ENCODE measurements at regions not wholly inside any gene's neighbourhood (a gene's known extent, or its start where the extent isn't known, plus 50 kb on each side); places are given as distances from the start of the nearest gene placed in this dataset.

DNA sequence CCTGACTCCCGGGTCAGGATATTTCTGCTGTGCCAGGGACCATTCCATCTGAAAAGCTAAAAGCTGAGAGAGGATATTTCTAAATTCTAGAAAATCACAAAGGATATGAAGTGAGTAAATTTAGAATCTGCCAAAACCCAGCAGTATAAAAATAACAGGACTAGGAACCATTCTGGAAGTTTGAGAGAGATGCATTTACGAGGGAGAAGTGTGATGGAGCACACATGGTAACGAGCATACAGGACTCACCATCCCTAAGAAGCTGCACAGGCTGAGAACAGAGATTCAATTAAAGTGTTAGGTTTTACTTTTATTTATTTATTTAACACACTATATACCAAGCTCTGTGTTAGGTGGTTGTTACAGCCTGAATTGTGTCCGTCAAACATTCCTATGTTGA lies 116.3 kb downstream of the GLUL start:
- no peak overlapping the region for H3K27ac Mint-ChIP-seq
- no peak overlapping the region for H3K4me3 ChIP-seq (ENCODE audit: low read length)
- no peak for DNase-seq
- ChIA-PET CTCF (no interaction called here), POLR2A (no interaction called here)
- H3K9me3 ChIP-seq (ENCODE audit: control insufficient read depth in 1 of 2, insufficient read depth in 1 of 2, low read length in 2 of 2), result no peaks in the 10 kb centered on the region
- H3K4me1 ChIP-seq (ENCODE audit: insufficient read depth, low read length), result peaks cover 3% of the 10 kb centered on the region
- H3K36me3 ChIP-seq (ENCODE audit: insufficient read depth, low read length), result no peaks in the 10 kb centered on the region
- no peaks in the 10 kb centered on the region for H3K36me3 Mint-ChIP-seq (ENCODE audit: low read depth)
- peaks cover 4% of the 10 kb centered on the region for H3K4me1 Mint-ChIP-seq (ENCODE audit: low read depth)
- no peaks in the 10 kb centered on the region for H3K27me3 Mint-ChIP-seq
- TF ChIP-seq, protein P1, sequence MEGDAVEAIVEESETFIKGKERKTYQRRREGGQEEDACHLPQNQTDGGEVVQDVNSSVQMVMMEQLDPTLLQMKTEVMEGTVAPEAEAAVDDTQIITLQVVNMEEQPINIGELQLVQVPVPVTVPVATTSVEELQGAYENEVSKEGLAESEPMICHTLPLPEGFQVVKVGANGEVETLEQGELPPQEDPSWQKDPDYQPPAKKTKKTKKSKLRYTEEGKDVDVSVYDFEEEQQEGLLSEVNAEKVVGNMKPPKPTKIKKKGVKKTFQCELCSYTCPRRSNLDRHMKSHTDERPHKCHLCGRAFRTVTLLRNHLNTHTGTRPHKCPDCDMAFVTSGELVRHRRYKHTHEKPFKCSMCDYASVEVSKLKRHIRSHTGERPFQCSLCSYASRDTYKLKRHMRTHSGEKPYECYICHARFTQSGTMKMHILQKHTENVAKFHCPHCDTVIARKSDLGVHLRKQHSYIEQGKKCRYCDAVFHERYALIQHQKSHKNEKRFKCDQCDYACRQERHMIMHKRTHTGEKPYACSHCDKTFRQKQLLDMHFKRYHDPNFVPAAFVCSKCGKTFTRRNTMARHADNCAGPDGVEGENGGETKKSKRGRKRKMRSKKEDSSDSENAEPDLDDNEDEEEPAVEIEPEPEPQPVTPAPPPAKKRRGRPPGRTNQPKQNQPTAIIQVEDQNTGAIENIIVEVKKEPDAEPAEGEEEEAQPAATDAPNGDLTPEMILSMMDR (IDR thresholded peaks at IDR 0.05), result no peak
- no peak for ATAC-seq (ENCODE audit: poor library complexity)
- intact Hi-C loops (cut with DNase I, micrococcal nuclease), result no loop called here
- no peak overlapping the region for H3K4me3 Mint-ChIP-seq
- no peaks in the 10 kb centered on the region for H3K9me3 Mint-ChIP-seq
- no peaks in the 10 kb centered on the region for H3K27me3 ChIP-seq (ENCODE audit: control insufficient read depth in 1 of 2, insufficient read depth in 2 of 2, low read length in 2 of 2)
- no peak overlapping the region for H3K27ac ChIP-seq (ENCODE audit: low read depth in 1 of 2, low read length in 2 of 2)

DNA sequence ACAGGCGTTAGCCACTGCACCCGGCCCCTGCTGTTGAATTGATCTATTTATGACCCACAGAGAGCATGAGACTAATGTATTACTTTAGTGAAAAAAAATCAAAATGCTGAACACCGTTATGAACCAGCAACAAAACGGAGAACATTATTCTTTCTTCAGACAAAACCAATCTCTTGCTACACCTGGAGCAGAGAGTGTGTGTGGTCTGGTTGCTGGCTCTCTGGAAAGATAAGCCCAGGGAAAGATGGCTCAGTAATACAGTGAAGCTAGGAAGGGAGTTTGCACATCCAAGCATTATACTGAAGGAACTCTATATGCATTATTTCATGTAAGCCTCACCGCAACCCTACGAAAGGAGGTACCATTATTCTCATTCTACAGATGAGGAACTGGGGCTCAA lies 117.0 kb downstream of the GLUL start:
- TF ChIP-seq, protein P1 (IDR thresholded peaks at IDR 0.05), result no peak
- POLR2A ChIA-PET, result no interaction called here
- Histone ChIP-seq H3K36me3 (ENCODE audit: insufficient read depth, low read length) (no peaks in the 10 kb centered on the region), H3K4me1 (ENCODE audit: insufficient read depth, low read length) (peaks cover 3% of the 10 kb centered on the region), H3K9me3 (ENCODE audit: control insufficient read depth in 1 of 2, insufficient read depth in 1 of 2, low read length in 2 of 2) (no peaks in the 10 kb centered on the region), H3K27ac (ENCODE audit: low read depth in 1 of 2, low read length in 2 of 2) (no peak overlapping the region), H3K4me3 (ENCODE audit: low read length) (no peak overlapping the region), H3K27me3 (ENCODE audit: control insufficient read depth in 1 of 2, insufficient read depth in 2 of 2, low read length in 2 of 2) (no peaks in the 10 kb centered on the region)
- no peak overlapping the region for H3K4me3 Mint-ChIP-seq
- CTCF ChIA-PET, result no interaction called here
- peaks cover 4% of the 10 kb centered on the region for H3K4me1 Mint-ChIP-seq (ENCODE audit: low read depth)
- H3K9me3 Mint-ChIP-seq, result no peaks in the 10 kb centered on the region
- ATAC-seq (ENCODE audit: poor library complexity), result no peak
- no peak for DNase-seq
- H3K36me3 Mint-ChIP-seq (ENCODE audit: low read depth), result no peaks in the 10 kb centered on the region
- no peaks in the 10 kb centered on the region for H3K27me3 Mint-ChIP-seq
- no peak overlapping the region for H3K27ac Mint-ChIP-seq
- intact Hi-C loops (cut with DNase I, micrococcal nuclease), result no loop called here

DNA sequence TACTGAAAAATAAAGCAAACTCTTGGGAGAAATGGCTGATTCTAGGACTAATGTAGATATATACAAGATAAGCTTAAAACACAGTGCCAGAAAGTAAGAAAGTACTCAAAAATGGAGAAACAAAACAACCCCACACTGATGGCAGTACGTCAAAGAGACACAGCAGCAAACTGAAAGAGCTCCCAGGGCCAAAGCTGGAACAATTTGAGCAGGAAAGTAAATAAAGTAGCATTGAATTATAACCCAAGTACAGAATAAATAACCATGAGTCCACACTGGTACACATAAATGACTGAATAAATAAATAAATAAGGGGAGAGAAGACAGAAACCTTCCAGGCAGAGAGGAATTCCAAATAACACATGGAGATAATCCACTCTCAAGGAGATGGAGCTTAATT lies 120.9 kb downstream of the GLUL start:
- TF ChIP-seq, protein P1 (IDR thresholded peaks at IDR 0.05), result no peak
- no peak for ATAC-seq (ENCODE audit: poor library complexity)

More for the DNA sequence above, 120.9 kb downstream of the GLUL start:
- intact Hi-C loops (cut with DNase I, micrococcal nuclease), result no loop called here
- no peak for DNase-seq
- Mint-ChIP-seq H3K4me3 (no peak overlapping the region), H3K36me3 (ENCODE audit: low read depth) (no peaks in the 10 kb centered on the region), H3K9me3 (no peaks in the 10 kb centered on the region), H3K4me1 (ENCODE audit: low read depth) (peaks cover 4% of the 10 kb centered on the region), H3K27ac (no peak overlapping the region), H3K27me3 (no peaks in the 10 kb centered on the region)
- H3K9me3 ChIP-seq (ENCODE audit: control insufficient read depth in 1 of 2, insufficient read depth in 1 of 2, low read length in 2 of 2), result no peaks in the 10 kb centered on the region
- no peaks in the 10 kb centered on the region for H3K27me3 ChIP-seq (ENCODE audit: control insufficient read depth in 1 of 2, insufficient read depth in 2 of 2, low read length in 2 of 2)
- CTCF ChIA-PET, result no interaction called here
- H3K4me3 ChIP-seq (ENCODE audit: low read length), result no peak overlapping the region
- H3K4me1 ChIP-seq (ENCODE audit: insufficient read depth, low read length), result peaks cover 3% of the 10 kb centered on the region
- H3K36me3 ChIP-seq (ENCODE audit: insufficient read depth, low read length), result no peaks in the 10 kb centered on the region
- POLR2A ChIA-PET, result interaction anchor here (0.8 to 1.1 kb wide), 2 partner anchors 11 to 52 kb away, joined by 3 to 5 read pairs; no protein-coding TSS in a partner anchor
- no peak overlapping the region for H3K27ac ChIP-seq (ENCODE audit: low read depth in 1 of 2, low read length in 2 of 2)

Measured in CD4-positive, alpha-beta T cell (primary cell).